Hindlimb muscle (tissue), 1 donor: ENCODE measurements at regions not wholly inside any gene's neighbourhood (a gene's known extent, or its start where the extent isn't known, plus 50 kb on each side); places are given as distances from the start of the nearest gene placed in this dataset.
"Not testable (repeated sequence)": the region's sequence is repeated elsewhere in the genome, so short reads cannot be mapped to it uniquely, and the experiment has no call there.

Source experiments
- DNase-seq: peaks from one replicate; pipeline ENCODE4 v3.0.0-alpha.2; 2013

GRCh38 chr4:7141151-7141834, 51.0 kb upstream of the SORCS2 start:
- DNase-seq = no peak

GRCh38 chr4:7140692-7141069, 51.7 kb upstream of the SORCS2 start:
- DNase-seq = no peak

- no peak for DNase-seq
Observed at GRCh38 chr4:7140062-7140691, 52.2 kb upstream of the SORCS2 start.

- DNase-seq = no peak
Observed at GRCh38 chr4:7139167-7139982, 53.0 kb upstream of the SORCS2 start.

GRCh38 chr4:7138223-7139166, 53.8 kb upstream of the SORCS2 start:
- no peak for DNase-seq

- DNase-seq = no peak
Observed at GRCh38 chr4:7137326-7138200, 54.8 kb upstream of the SORCS2 start.

GRCh38 chr4:7136351-7136750, 56.0 kb upstream of the SORCS2 start:
- no peak for DNase-seq

GRCh38 chr4:7135389-7135746, 57.0 kb upstream of the SORCS2 start:
- DNase-seq = peak; percentile 73

- DNase-seq = peak; percentile 83
Observed at GRCh38 chr4:7134737-7135388, 57.5 kb upstream of the SORCS2 start.

GRCh38 chr4:7133818-7134650, 58.3 kb upstream of the SORCS2 start:
- DNase-seq = not testable (repeated sequence)

- DNase-seq = no peak
Observed at GRCh38 chr4:7132730-7133582, 59.4 kb upstream of the SORCS2 start.

- no peak for DNase-seq
Observed at GRCh38 chr4:7132249-7132648, 60.1 kb upstream of the SORCS2 start.

- no peak for DNase-seq
Observed at GRCh38 chr4:7131498-7132031, 60.8 kb upstream of the SORCS2 start.

GRCh38 chr4:7130621-7131211, 61.6 kb upstream of the SORCS2 start:
- no peak for DNase-seq

GRCh38 chr4:7129871-7130620, 62.2 kb upstream of the GRPEL1 start:
- no peak for DNase-seq

- DNase-seq = no peak
Observed at GRCh38 chr4:7128644-7129043, 60.8 kb upstream of the GRPEL1 start.

GRCh38 chr4:7128234-7128633, 60.4 kb upstream of the GRPEL1 start:
- no peak for DNase-seq

GRCh38 chr4:7127576-7127975, 59.7 kb upstream of the GRPEL1 start:
- DNase-seq = no peak
